GM21423 (cell line): ENCODE measurements at regions not wholly inside any gene's neighbourhood (a gene's known extent, or its start where the extent isn't known, plus 50 kb on each side); places are given as distances from the start of the nearest gene placed in this dataset.
"Not testable (repeated sequence)": the region's sequence is repeated elsewhere in the genome, so short reads cannot be mapped to it uniquely, and the experiment has no call there.

Source experiments
- ATAC-seq: cut with Tn5 transposase; IDR thresholded peaks from one replicate; pipeline ENCODE4 v1.9.1; 2021; ENCODE audit warnings: mild to moderate bottlenecking, moderate library complexity; ENCODE audit not compliant: unreplicated experiment

DNA sequence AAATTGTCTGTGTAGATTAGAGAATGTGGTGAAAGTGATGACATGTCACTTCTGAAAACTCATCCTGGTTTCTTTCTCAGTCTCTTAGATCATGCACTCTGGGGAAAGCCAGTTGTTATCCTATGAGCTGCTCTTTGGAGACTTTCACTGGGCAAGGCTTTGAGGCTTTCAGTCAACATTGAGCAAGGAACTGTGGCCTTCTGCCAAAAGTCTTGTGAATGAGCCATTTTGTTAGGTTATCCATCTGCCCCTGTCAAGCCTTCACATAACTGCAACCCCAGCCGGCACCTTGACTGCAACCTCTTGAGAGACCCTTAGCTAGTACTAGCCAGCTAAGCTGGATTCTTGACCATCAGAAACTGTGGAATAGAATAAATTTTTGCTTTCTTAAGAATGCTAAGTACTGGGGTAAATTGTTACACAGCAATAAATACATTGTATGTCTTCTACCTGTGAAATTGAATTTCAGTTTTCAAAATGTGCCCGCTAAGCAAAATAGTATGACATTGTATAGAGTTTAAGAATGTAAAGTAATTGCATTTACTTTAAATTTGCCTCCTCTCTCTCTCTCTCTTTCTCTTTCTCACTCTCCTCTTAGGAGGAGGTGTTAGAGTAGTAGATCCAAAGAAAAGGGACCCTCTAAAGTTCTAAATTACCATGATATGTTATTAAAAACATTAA, 1273.0 kb downstream of the RAPGEF2 start:
- ATAC-seq = no peak

DNA sequence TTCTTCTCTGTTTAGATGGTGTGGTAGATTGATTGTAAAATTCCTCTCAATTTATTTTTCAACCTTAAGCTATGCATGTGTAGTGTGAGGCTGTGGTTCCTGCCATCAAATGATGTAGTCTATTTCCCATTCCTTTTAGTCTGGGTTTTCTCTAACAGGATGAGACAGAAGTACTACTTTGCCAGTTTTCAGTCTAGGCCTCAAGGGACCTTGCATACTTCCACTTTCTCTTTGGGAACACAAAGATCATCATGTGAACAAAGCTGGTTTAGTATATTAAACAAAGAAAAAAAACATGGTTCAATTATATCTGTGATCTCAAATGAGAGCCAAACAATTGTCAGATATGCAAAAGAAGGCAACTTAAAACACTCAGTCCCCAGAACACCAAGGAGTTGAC, 1284.0 kb downstream of the RAPGEF2 start:
- no peak for ATAC-seq

DNA sequence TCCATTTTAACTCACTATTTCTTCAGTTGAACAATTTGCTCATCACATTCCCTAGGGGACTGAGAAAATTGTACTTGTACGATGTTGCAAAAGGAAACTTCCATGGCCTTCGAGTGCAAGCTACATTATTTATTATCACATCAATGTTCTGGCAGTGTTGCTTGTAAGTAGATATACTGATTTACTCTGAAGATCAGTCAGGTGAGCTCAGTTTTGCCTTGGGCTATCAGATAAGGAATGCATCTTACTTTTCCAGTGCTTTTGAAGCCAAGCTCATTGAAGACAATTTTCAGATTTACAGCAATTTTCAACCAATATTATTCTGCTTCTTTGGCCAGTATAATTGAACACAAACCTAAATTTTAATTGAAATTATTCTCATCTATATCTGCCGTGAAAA, 1296.9 kb downstream of the RAPGEF2 start:
- ATAC-seq = no peak

DNA sequence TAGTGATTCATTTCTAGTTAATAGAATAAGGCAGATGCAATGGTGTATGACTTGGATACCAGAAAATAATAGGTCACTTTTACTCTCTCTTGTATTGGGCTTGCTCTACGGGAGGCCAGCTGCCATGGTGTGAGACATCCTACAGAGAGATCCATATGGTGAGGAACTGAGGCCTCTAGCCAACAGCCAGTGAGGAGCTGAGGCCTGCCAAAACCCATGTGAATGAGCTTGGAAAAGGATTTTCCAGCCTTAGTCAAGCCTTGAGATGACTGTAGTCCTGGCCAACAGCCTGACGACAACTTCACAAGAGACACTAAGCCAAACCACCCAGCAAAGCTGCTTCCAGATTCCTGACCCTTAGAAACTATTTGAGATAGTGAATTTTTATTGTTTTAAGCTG, 1300.2 kb downstream of the RAPGEF2 start:
- no peak for ATAC-seq

DNA sequence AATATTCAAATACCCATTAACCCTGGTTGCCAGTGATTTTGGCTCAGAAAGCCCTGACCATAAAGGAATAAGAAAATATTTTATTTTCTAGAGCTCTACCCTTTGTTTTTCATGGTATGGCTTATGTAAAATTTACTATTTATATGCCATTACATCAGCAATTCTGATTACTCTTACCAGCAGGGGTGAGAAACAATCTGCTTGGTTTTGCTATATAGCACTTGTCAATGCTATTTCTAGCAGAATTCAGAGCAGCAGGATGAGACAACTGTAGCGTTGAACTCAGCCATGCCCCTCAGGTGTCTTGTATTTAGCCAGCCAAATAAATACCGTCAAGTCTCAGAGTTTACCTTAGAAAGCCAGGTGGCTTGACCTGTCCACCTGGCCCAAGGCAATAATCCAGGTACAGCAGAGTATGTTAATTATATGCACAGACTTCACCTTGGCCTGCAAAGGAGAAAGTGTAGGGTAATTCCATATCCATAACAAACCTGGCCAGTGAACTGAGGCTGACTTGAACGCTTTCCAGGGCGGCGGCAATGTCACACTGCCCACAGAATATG, 1303.5 kb downstream of the RAPGEF2 start:
- no peak for ATAC-seq

DNA sequence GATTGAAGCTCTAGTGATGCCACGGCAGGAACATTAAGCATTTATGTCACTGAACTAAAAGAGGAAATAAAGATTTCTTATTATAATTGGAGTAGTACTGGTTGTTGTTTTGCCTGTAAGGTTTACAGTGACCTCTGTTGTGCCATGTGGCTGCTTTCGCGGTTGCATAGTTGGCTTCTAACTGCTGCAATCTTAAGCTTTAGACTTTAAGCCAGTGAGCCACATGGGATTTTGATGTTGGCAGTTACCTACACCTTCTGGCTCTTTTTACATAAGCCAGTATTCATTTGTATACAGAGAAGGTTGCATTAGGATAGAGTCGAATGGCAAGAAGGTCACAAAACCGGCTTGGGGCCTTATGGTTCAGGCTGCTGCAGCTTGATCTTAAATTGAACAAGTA, 1311.6 kb downstream of the RAPGEF2 start:
- no peak for ATAC-seq

DNA sequence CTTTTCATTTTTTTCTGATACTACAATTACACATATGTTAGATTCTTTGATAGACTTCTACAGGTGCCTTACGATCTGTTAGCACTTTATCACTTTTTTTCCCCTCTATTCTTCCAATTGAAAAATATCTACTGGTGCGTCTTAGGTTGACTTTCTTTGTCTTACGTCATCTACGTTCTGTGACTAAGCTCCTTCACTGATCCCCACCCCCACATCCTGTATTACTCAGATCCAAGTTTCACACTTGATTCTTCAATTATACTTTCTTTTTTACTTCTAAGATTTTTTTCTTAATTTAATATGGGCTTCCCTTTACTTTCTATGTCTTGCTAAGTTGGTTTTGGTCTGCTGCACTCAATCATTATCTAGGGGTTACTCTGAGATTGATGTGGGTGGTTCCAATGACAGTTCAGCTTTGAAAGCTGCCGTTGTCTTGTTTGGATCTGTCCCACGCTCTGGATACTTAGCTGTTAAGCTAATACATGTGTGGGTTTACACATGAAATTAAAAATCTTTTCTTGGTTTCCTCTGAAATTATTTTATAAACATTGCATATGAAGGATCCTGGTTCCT, 1321.1 kb downstream of the RAPGEF2 start:
- ATAC-seq = no peak

DNA sequence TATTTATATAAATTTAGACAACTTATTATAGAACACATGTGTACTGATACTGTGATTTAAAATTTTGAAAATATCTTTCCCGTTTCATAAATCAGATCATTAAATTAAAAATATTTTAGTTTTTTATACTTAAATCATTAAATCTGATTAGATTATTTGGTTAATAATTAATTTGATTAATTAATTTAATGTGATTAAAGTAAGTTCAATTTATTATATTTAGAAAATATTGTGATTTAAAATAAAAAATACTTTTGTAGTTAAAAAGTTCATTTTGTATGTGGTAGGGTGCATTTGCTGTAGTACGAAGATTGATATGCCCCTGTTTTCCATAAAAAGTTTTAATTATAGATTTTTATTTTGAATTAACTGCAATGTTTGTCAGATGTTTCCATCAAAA, 1323.4 kb downstream of the RAPGEF2 start:
- ATAC-seq = no peak

DNA sequence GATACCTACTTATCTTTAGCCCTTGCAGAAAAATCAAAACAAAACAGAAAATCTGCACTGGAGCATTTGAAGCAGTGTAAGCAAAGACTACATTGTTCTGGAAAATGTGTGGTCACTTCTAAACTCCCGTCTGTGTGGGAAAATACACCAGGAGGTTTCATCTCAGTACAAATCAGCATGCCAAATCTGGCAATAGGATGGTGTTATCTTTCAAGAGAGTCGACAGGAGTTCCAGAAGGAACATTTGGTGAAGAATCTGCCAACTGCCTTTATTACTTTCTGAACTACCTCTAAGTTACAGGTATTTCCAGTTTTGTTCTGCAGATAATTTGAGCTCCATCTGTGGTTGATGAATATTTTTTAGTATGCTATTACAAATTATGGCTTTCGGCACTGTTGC, 1348.0 kb downstream of the RAPGEF2 start:
- no peak for ATAC-seq

DNA sequence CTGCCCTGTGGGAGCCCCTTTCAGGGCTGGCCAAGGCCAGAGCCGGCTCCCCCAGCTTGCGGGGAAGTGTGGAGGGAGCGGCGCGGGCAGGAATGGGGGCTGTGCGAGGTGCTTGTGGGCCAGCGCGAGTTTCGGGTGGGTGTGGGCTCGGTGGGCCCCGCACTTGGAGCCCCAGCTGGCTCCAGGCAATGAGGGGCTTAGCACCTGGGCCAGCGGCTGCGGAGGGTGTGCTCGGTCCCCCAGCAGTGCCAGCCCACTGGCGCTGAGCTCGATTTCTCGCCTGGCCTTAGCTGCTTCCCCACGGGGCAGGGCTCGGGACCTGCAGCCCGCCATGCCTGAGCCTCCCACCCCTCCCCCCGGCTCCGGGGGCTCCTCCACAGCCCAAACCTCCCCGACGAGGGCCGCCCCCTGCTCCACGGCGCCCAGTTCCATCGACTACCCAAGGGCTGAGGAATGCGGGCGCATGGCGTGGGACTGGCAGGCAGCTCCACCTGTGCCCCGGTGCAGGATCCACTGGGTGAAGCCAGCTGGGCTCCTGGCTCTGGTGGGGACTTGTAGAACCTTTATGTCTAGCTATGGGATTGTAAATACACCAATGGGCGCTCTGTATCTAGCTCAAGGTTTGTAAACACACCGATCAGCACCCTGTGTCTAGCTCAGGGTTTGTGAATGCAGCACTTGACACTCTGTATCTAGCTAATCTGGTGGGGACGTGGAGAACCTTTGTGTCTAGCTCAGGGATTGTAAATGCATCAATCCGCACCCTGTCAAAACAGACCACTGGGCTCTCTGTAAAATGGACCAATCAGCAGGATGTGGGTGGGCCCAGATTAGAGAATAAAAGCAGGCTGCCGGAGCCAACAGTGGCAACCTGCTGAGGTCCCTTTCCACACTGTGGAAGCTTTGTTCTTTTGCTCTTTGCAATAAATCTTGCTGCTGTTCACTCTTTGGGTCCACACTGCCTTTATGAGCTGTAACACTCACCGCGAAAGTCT, 1379.1 kb downstream of the RAPGEF2 start:
- ATAC-seq = not testable (repeated sequence)

DNA sequence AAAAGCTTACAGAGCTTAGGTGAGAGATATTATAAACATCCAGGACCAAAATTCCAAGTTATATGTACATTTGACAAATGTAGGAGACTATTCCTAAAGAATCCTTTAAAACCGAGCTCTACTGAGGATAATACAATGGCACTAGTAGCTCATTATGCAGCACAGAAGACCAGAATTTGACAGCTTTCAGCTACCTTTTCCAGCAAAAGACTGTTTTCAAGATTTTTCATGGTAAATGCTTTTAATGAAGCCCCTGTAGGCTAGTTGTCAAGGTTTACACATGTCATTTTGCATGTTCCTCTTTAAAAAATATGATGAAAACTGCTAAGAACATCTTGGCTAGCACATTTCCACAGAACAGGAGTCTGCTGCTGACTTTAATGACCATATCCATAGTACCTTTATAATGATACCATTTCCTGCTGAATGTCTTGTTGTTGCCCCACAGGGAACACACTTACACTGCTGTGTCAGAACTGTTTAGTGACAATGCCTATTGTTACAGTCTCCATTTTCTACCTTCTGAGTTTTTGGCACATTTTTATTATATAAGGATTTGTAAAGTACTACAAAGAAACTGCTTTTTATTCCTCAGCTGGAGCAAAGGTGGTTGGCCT, 1382.3 kb downstream of the RAPGEF2 start:
- ATAC-seq = no peak

DNA sequence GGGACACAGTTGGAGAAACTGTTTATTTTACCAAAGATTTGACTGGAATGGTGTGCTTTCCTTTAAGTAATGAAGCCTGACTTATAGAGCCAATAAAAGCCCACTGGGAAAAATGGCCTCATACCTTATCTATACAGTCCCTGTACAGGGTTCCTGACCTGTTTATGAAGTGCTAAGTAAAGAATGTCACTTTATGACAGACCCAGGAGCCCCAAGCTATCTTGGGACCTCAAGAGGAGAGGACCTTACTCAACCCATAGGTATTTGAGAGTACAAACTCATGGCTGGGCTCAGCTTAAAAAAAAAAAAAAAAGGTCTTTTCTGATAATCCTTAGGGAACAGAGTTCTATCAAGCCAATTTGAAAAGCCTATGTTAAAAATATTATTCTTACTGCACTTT, 1389.3 kb downstream of the RAPGEF2 start:
- no peak for ATAC-seq

DNA sequence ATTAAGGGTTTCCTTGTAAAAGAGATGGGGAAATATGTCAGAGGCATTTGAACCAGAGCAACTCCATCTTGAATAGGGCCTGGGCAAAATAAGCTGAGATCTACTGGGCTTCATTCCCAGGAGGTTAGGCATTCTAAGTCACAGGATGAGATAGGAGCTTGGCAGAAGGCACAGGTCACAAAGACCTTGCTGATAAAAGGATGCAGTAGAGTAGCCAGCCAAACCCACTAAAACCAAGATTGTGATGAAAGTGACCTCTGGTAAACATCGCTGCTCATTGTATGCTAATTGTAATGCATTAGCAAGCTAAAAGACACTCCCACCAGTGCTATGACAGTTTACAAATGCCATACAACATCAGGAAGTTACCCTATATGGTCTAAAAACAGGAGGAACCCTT, 1390.3 kb downstream of the RAPGEF2 start:
- ATAC-seq = no peak

DNA sequence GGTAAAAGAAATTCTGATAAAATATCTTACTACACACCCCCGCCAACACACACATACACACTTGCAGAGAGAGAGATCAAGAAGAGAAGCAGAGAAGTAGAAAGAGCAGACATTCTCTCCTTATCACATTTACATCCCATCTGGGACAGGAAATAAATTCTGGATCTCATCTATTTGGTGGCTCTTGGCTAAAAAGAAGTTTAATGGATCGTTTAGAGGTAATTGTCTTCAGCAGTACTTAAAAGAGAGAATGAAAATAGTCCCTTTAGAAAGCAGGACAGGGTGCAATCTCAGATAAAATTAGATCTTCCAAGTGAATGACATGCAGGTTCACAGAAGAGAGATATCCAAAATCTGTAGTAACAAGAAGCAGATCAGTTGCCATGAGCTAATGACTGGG, 1392.5 kb downstream of the RAPGEF2 start:
- ATAC-seq = no peak

DNA sequence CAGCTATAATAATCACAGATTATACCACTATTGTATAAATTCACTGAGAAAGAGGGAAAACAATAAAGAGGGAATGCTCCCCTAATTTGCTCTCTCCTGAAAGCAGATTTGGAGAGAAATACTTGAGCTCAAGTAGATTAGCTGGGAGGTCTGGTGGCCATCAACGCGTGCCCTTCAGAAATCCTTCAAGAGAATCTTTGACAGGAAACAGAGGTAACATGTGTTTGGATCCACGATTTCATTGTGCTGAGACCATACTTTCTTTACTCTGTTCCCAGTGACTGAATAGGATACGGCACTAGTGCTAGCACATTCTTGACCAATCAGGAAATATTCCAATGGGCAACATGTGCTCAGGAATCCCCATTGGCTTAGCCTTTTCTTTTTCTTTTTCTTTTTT, 1395.3 kb downstream of the RAPGEF2 start:
- no peak for ATAC-seq

DNA sequence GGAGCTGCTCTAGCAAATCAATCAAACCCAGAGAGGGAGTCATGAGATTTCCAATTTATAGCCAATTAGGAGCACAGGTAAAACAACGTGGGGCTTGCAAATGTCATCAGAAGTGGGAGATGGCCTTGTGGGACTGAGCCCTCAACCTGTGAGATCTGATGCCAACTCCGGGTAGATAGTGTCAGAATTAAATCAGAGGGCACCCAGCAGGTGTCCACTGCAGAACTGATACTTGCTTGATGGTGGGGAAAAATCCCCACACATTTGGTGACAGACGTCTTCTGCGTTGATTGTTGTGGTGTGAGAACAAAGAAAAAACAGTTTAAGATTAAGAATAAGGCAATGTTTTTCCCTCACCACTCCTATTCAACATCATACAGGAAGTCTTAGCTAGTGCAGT, 1402.8 kb downstream of the RAPGEF2 start:
- ATAC-seq = no peak

DNA sequence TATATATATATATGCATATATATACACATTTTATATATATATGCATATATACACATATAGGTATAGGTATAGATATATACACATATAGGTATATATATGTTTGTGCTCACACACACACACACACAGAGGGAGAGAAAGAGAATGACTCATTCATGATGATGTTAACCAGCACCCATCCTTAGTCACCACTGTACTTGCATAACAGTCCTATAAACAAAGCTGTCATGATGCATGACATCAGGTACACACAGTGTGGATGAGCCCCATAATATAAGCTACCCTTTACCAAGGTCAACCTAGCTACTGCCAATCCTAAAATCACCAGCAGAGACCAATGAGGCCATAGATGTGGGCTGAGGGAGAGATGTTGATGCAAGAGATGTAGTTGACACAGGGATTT, 1408.0 kb downstream of the RAPGEF2 start:
- no peak for ATAC-seq

DNA sequence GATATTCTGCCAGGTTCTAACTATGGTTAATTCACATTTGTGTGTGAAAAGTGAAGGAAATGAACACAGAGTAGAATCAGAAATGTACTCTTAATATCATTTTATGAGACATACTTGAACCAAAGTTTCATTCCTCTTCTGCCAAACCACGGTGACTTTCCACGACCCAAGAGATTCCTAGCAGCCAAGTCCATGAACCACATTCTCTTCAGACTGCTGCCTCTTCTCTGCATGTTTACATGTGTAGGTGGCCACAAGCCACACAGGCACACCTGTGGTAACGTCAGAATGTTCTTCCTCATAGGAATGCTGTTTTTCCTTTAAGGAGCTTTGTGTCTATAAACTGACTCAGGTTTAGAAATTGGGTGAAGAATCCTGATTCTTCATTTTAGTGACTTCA, 1411.2 kb downstream of the RAPGEF2 start:
- no peak for ATAC-seq

DNA sequence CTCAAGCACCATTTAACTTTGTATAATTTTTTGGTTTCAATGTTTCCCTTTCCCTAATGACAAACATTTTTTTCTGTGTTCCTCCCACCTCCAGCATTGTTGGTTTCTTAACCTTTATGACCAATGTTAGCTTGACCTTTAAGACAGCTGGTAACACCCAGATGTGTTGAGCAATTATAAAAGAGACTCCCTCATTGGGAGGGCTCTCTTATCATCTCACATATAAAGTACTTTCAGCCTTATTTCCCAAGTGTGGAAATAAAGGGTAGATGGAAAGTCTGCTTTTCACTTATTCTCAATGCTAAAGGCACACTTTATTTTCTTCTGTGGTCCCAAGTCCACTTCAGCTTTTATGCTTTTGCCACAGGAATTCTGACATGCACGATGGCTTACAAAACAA, 1420.4 kb downstream of the RAPGEF2 start:
- no peak for ATAC-seq

DNA sequence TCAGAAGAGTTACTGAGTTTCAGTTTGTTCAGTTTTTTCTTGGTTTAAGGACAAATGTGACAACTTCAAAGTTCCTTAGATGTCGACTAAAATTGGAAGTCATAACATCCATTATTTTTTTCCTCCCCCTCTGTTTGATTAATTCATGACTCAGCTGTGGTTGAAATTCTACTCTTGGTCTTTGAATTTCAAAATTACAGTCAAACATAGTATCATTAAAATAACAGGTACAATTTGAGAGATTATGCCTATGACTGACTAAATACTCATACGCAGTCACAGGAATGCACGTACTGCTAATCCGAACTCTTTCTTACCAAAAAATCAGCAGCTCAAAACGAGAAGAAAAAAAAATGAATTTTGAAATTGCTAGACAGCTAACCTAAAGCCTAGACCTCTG, 1434.8 kb downstream of the RAPGEF2 start:
- no peak for ATAC-seq

DNA sequence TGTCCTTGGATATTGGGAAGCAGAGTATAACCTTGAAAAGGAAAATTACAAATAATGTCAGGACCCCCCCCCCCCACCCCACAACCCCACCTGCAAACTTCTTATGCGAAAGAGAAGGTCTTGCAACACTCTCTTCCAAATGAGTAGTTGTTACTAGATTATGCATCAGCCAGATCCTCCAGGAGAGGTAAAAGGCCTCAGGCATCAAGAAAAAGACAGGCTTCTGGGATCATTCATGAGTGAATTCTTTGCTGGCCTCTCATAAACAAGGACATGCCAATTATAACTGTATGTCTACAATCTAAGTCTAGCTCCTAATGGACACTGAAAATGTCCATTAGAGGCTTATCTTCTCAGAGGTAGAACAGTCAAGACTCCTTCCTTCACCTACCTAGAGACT, 1443.3 kb downstream of the RAPGEF2 start:
- no peak for ATAC-seq
